Subcutaneous abdominal adipose tissue (tissue), 5 donors: ENCODE measurements at regions not wholly inside any gene's neighbourhood (a gene's known extent, or its start where the extent isn't known, plus 50 kb on each side); places are given as distances from the start of the nearest gene placed in this dataset.
"Not testable (repeated sequence)": the region's sequence is repeated elsewhere in the genome, so short reads cannot be mapped to it uniquely, and the experiment has no call there.

Experiments
- H3K27ac ChIP-seq: one replicate; pipeline ENCODE4 v1.7.0; 2013; ENCODE audit warnings: low read depth, mild to moderate bottlenecking, inconsistent platforms, low read length, moderate library complexity
- H3K27me3 ChIP-seq, 5 donors: one replicate each; pipeline ENCODE4 v1.7.0; 2013; ENCODE audit warnings: low read length in 5 of 5, inconsistent platforms in 1 of 5; ENCODE audit not compliant: control insufficient read depth in 5 of 5, insufficient read depth in 4 of 5
- H3K36me3 ChIP-seq, 5 donors: one replicate each; pipeline ENCODE4 v1.7.0; 2013; ENCODE audit warnings: low read length in 5 of 5; ENCODE audit not compliant: control insufficient read depth in 5 of 5, insufficient read depth in 5 of 5
- H3K4me1 ChIP-seq, 5 donors: one replicate each; pipeline ENCODE4 v1.7.0; 2013; ENCODE audit warnings: low read length in 5 of 5, mild to moderate bottlenecking in 3 of 5, moderate library complexity in 1 of 5; ENCODE audit not compliant: control insufficient read depth in 5 of 5, insufficient read depth in 5 of 5
- H3K4me3 ChIP-seq, 5 donors: one replicate each; pipeline ENCODE4 v1.7.0; 2013; ENCODE audit warnings: low read length in 5 of 5, low read depth in 1 of 5
- H3K9ac ChIP-seq, 5 donors: one replicate each; pipeline ENCODE4 v1.7.0; 2013; ENCODE audit warnings: low read length in 5 of 5, mild to moderate bottlenecking in 4 of 5, moderate library complexity in 3 of 5
- H3K9me3 ChIP-seq, 5 donors: one replicate each; pipeline ENCODE4 v1.7.0; 2013; ENCODE audit warnings: low read length in 5 of 5; ENCODE audit not compliant: control insufficient read depth in 5 of 5
- donor health status: healthy.
- donor health status: healthy.
- donor health status: healthy.
- donor health status: healthy.
- donor health status: healthy.

DNA sequence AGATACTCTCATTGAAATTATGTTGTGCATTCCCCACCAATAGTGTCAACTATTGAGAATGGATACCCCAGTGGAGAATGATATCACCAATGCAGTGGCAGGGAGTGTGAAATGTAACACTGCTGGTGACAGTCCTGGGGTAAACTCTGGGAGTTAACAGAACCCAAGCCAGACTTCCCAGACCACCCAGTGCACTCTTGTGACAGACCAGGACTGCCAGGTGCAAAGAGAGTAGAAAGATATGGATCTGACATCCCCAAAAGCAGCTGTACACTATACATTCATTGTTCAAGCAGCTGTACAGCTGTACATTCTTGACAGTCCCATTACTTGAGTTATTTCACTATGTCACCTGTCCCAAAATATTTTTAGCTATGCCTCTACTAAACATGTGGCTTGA lies 886.6 kb downstream of the DIAPH3 start:
- H3K4me1 ChIP-seq = no peaks in the 10 kb centered on the region
- H3K36me3 ChIP-seq = no peaks in the 10 kb centered on the region
- no peak overlapping the region for H3K27ac ChIP-seq
- no peak overlapping the region for H3K4me3 ChIP-seq
- no peak overlapping the region for H3K9ac ChIP-seq
- no peaks in the 10 kb centered on the region for H3K9me3 ChIP-seq
- no peaks in the 10 kb centered on the region for H3K27me3 ChIP-seq

GRCh38 chr13:59279028-59279427 lies 884.7 kb downstream of the DIAPH3 start:
- no peak overlapping the region for H3K9ac ChIP-seq
- no peaks in the 10 kb centered on the region for H3K4me1 ChIP-seq
- H3K4me3 ChIP-seq = no peak overlapping the region
- H3K27me3 ChIP-seq = no peaks in the 10 kb centered on the region
- H3K36me3 ChIP-seq = no peaks in the 10 kb centered on the region
- H3K9me3 ChIP-seq = no peaks in the 10 kb centered on the region
- H3K27ac ChIP-seq = no peak overlapping the region

- Histone ChIP-seq H3K27ac (no peak overlapping the region), H3K9me3 (no peaks in the 10 kb centered on the region), H3K36me3 (no peaks in the 10 kb centered on the region), H3K4me1 (no peaks in the 10 kb centered on the region), H3K9ac (no peak overlapping the region), H3K27me3 (no peaks in the 10 kb centered on the region), H3K4me3 (no peak overlapping the region)
Observed at GRCh38 chr13:59279576-59279975, 884.2 kb downstream of the DIAPH3 start.

GRCh38 chr13:59280297-59280696 lies 883.4 kb downstream of the DIAPH3 start:
- H3K4me3 ChIP-seq = no peak overlapping the region
- no peaks in the 10 kb centered on the region for H3K9me3 ChIP-seq
- H3K4me1 ChIP-seq = no peaks in the 10 kb centered on the region
- H3K27ac ChIP-seq = no peak overlapping the region
- H3K36me3 ChIP-seq = no peaks in the 10 kb centered on the region
- H3K27me3 ChIP-seq = no peaks in the 10 kb centered on the region
- H3K9ac ChIP-seq = no peak overlapping the region

- Histone ChIP-seq H3K4me1 (no peaks in the 10 kb centered on the region), H3K9ac (no peak overlapping the region), H3K27me3 (no peaks in the 10 kb centered on the region), H3K27ac (no peak overlapping the region), H3K36me3 (no peaks in the 10 kb centered on the region), H3K4me3 (no peak overlapping the region), H3K9me3 (no peaks in the 10 kb centered on the region)
Observed at GRCh38 chr13:59281453-59281852, 882.3 kb downstream of the DIAPH3 start.

DNA sequence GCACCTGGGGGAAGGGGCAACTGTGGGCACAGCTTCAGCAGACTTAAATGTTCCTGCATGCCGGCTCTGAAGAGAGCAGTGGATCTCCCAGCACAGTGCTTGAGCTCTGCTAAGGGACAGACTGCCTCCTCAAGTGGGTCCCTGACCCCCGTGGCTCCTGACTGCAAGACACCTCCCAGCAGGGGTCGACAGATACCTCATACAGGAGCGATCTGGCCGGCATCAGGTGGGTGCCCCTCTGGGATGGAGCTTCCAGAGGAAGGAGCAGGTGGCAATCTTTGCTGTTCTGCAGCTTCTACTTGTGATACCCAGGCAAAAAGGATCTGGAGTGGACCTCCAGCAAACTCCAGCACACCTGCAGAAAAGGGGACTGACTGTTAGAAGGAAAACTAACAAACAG lies 871.5 kb downstream of the DIAPH3 start:
- not testable (repeated sequence) for H3K27ac ChIP-seq, H3K9me3 ChIP-seq, H3K4me3 ChIP-seq, H3K27me3 ChIP-seq, H3K9ac ChIP-seq, H3K36me3 ChIP-seq, H3K4me1 ChIP-seq

- Histone ChIP-seq H3K36me3 (no peaks in the 10 kb centered on the region), H3K9me3 (no peaks in the 10 kb centered on the region), H3K27ac (no peak overlapping the region), H3K9ac (no peak overlapping the region), H3K4me3 (no peak overlapping the region), H3K27me3 (no peaks in the 10 kb centered on the region), H3K4me1 (no peaks in the 10 kb centered on the region)
Observed at GRCh38 chr13:59299584-59299983, 864.1 kb downstream of the DIAPH3 start.

- no peak overlapping the region for H3K9ac ChIP-seq
- no peaks in the 10 kb centered on the region for H3K4me1 ChIP-seq
- H3K27me3 ChIP-seq = no peaks in the 10 kb centered on the region
- H3K27ac ChIP-seq = no peak overlapping the region
- H3K36me3 ChIP-seq = no peaks in the 10 kb centered on the region
- H3K4me3 ChIP-seq = no peak overlapping the region
- H3K9me3 ChIP-seq = no peaks in the 10 kb centered on the region
Observed at GRCh38 chr13:59300355-59301173, 863.2 kb downstream of the DIAPH3 start.

GRCh38 chr13:59301174-59301567 lies 862.6 kb downstream of the DIAPH3 start:
- H3K27me3 ChIP-seq = no peaks in the 10 kb centered on the region
- no peaks in the 10 kb centered on the region for H3K4me1 ChIP-seq
- no peaks in the 10 kb centered on the region for H3K9me3 ChIP-seq
- H3K4me3 ChIP-seq = no peak overlapping the region
- H3K27ac ChIP-seq = no peak overlapping the region
- H3K36me3 ChIP-seq = no peaks in the 10 kb centered on the region
- H3K9ac ChIP-seq = no peak overlapping the region

DNA sequence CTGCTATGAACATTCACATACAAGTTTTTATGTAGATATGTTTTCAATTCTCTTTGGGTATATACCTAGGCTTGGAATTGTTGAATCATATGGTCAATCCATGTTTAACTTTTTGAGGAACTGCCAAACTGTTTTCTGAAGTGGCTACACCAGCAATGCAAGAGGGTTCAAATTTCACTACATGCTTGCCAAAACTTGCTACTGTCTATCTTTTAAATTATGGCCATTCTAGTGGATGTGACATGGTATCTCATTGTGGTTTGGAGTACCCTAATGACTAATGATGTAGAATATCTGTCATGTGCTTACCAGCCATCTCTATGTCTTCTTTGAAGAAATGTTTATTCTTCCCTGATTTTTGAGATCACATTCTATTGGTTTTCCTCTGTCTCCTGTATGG lies 860.3 kb downstream of the DIAPH3 start:
- Histone ChIP-seq H3K27ac (no peak overlapping the region), H3K4me3 (no peak overlapping the region), H3K4me1 (peaks cover 0 to 5% (median 0%) of the 10 kb centered on the region in 5 donors), H3K27me3 (no peaks in the 10 kb centered on the region), H3K9me3 (no peaks in the 10 kb centered on the region), H3K9ac (no peak overlapping the region), H3K36me3 (no peaks in the 10 kb centered on the region)
